ENCODE measurements at regions not wholly inside any gene's neighbourhood (a gene's known extent, or its start where the extent isn't known, plus 50 kb on each side); places are given as distances from the start of the nearest gene placed in this dataset.
"Not testable (repeated sequence)": the region's sequence is repeated elsewhere in the genome, so short reads cannot be mapped to it uniquely, and the experiment has no call there.

DNA sequence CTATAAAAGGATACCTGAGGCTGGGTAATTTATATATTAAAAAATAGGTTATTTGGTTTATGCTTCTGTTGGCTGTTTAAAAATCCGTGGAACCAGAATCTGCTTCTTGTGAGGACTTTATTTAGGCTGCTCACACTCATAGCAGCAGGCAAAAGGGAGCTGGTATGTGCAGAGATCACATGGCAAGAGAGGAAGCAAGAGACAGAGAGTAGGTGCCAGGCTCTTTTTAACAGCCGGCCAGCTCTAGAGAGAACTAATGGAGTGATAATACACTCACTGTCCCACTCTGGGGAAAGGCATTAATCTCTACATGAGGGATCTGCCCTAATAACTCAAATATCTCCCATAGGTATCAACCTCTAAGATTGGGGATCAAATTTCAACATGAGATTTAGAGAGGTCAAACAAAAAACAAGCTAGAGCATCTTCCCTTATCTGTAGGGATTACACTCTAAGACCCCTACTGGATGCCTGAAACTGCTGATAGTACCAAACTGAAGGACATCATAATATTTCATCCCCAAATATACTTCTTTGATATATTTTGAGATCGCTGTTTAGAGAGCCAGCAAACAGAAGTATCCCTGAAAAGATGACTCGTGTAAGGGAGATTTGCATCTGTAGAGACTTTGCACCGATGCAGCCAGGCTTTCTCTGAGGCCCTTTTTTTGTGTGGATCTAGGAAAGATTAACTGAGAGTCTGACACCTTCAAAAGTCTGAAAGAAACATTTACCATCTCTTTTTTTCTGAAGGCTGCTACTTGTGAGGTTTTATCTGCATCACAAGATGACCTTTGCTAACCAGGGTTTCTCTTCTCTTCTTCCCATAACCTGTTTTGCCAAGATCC lies 717.0 kb upstream of the MBL2 start:
- Histone ChIP-seq H3K9me3 (ENCODE audit: control insufficient read depth in 2 of 2, low read length in 2 of 2) (peaks cover under 1 to 2% of the 10 kb centered on the region in 2 donors), H3K4me1 (ENCODE audit: control insufficient read depth, insufficient read depth, low read length) (no peaks in the 10 kb centered on the region), H3K4me3 (ENCODE audit: low read length in 2 of 2) (no peak overlapping the region), H3K27ac (ENCODE audit: low read length) (no peak overlapping the region), H3K27me3 (ENCODE audit: control insufficient read depth in 1 of 2, insufficient read depth in 2 of 2, low read length in 2 of 2) (no peaks in the 10 kb centered on the region), H3K36me3 (ENCODE audit: control insufficient read depth in 2 of 2, insufficient read depth in 2 of 2, low read length in 2 of 2) (no peaks in the 10 kb centered on the region), H3K9ac (ENCODE audit: low read length in 2 of 2) (no peak overlapping the region)

DNA sequence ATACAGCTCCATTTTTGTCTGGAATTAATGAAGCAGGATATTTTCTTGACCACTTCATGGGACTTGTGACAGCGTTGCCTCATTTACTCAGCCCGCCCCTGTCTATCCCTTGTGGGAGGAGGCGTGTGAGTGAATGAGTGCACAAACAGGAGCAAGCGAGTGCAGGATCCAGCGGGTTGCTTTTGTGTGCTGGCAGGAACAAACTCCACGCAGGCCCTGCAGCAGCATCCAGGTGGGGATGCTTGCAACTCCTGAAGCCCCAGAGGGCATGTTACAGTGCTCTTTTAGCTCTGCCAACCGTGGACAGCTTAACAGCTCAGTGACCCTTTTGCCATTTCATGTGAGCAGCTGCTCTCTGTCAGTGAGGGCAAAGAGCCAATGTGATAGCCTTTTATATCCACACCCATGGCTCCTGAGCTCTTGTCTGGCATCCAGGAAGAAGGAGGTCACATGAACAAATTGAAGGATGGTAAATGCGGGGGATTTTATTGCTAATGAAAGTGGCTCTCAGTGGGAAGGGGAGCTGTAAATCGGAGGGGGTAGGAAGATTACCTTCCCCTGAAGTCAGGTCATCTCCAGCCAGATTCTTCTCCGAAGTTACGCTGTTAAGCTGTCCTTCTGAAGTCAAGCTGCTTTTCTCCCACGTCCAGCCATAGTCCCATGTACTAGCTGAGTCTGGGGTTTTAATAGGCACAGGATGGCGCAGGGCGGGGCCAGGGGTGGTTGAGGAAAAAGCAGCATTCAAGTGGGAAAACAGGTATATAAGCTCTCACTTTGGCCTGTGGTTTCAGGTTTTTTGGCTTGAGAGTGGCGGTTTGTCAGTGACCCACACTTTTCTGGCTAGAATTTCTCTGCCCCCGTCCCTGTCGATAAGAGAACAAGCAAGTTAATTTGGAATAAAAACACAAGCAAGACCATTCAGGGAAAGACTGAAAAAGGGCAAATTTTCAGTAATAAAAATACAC lies 714.7 kb upstream of the MBL2 start:
- Histone ChIP-seq H3K4me3 (ENCODE audit: low read length in 2 of 2) (no peak overlapping the region), H3K9ac (ENCODE audit: low read length in 2 of 2) (no peak overlapping the region), H3K27ac (ENCODE audit: low read length) (no peak overlapping the region), H3K9me3 (ENCODE audit: control insufficient read depth in 2 of 2, low read length in 2 of 2) (peaks cover 2 to 3% of the 10 kb centered on the region in 2 donors), H3K4me1 (ENCODE audit: control insufficient read depth, insufficient read depth, low read length) (no peaks in the 10 kb centered on the region), H3K36me3 (ENCODE audit: control insufficient read depth in 2 of 2, insufficient read depth in 2 of 2, low read length in 2 of 2) (no peaks in the 10 kb centered on the region), H3K27me3 (ENCODE audit: control insufficient read depth in 1 of 2, insufficient read depth in 2 of 2, low read length in 2 of 2) (no peaks in the 10 kb centered on the region)

- H3K4me1 ChIP-seq (ENCODE audit: control insufficient read depth, insufficient read depth, low read length); H3K4me3 ChIP-seq (ENCODE audit: low read length in 2 of 2); H3K27ac ChIP-seq (ENCODE audit: low read length); H3K36me3 ChIP-seq (ENCODE audit: control insufficient read depth in 2 of 2, insufficient read depth in 2 of 2, low read length in 2 of 2); H3K9me3 ChIP-seq (ENCODE audit: control insufficient read depth in 2 of 2, low read length in 2 of 2); H3K9ac ChIP-seq (ENCODE audit: low read length in 2 of 2); H3K27me3 ChIP-seq (ENCODE audit: control insufficient read depth in 1 of 2, insufficient read depth in 2 of 2, low read length in 2 of 2): not testable (repeated sequence)
Observed at GRCh38 chr10:53485422-53485821, 712.8 kb upstream of the MBL2 start.

DNA sequence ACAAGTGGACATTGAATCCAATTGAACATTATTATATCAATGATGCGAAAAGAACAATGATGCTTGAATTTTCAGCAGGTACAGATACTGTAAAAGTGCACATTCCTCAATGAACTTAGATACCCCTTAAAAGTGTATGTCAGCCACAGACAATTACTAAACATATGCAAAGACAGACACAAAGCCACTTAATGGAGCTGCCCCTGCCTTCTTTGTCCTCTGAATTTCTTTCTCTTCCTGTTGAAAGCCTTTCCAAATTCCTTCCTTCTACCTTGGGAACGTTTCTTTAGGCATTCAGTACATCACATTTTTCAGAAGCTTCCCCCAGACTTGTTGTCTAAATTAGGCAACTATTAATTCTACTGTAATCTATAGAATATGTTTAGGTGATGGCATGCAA lies 706.8 kb upstream of the MBL2 start:
- H3K27ac ChIP-seq (ENCODE audit: low read length): no peak overlapping the region
- H3K4me1 ChIP-seq (ENCODE audit: control insufficient read depth, insufficient read depth, low read length): no peaks in the 10 kb centered on the region
- no peak overlapping the region for H3K9ac ChIP-seq (ENCODE audit: low read length in 2 of 2)

DNA sequence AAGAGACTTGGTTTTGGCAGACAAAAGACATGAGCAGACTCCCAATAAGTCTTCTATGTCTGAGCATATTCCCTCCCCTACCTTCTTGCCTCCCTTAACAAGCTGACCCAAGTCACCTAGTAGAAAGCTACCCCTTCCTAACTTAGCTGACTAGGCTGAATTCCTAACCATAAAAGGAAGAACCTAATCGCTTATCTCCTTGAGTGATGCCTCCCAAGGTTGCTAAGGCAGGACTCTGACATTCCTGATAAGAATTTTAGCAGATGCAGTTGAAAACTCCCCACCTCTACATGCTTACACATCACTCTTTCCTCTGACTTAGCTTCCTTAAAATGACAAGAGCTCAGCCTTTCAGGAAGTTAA lies 704.7 kb upstream of the MBL2 start:
- Histone ChIP-seq H3K9me3 (ENCODE audit: control insufficient read depth in 2 of 2, low read length in 2 of 2) (no peaks in the 10 kb centered on the region), H3K36me3 (ENCODE audit: control insufficient read depth in 2 of 2, insufficient read depth in 2 of 2, low read length in 2 of 2) (no peaks in the 10 kb centered on the region), H3K27me3 (ENCODE audit: control insufficient read depth in 1 of 2, insufficient read depth in 2 of 2, low read length in 2 of 2) (no peaks in the 10 kb centered on the region), H3K4me1 (ENCODE audit: control insufficient read depth, insufficient read depth, low read length) (no peaks in the 10 kb centered on the region), H3K27ac (ENCODE audit: low read length) (no peak overlapping the region), H3K4me3 (ENCODE audit: low read length in 2 of 2) (no peak overlapping the region), H3K9ac (ENCODE audit: low read length in 2 of 2) (no peak overlapping the region)

More for the DNA sequence above, 706.8 kb upstream of the MBL2 start:
- Histone ChIP-seq H3K27me3 (ENCODE audit: control insufficient read depth in 1 of 2, insufficient read depth in 2 of 2, low read length in 2 of 2) (no peaks in the 10 kb centered on the region), H3K36me3 (ENCODE audit: control insufficient read depth in 2 of 2, insufficient read depth in 2 of 2, low read length in 2 of 2) (no peaks in the 10 kb centered on the region), H3K9me3 (ENCODE audit: control insufficient read depth in 2 of 2, low read length in 2 of 2) (peaks cover 0 to under 1% of the 10 kb centered on the region in 2 donors), H3K4me3 (ENCODE audit: low read length in 2 of 2) (no peak overlapping the region)

GRCh38 chr10:53476650-53477312 lies 704.2 kb upstream of the MBL2 start:
- Histone ChIP-seq H3K9me3 (ENCODE audit: control insufficient read depth in 2 of 2, low read length in 2 of 2) (no peaks in the 10 kb centered on the region), H3K9ac (ENCODE audit: low read length in 2 of 2) (no peak overlapping the region), H3K27ac (ENCODE audit: low read length) (no peak overlapping the region), H3K4me1 (ENCODE audit: control insufficient read depth, insufficient read depth, low read length) (no peaks in the 10 kb centered on the region), H3K36me3 (ENCODE audit: control insufficient read depth in 2 of 2, insufficient read depth in 2 of 2, low read length in 2 of 2) (no peaks in the 10 kb centered on the region), H3K4me3 (ENCODE audit: low read length in 2 of 2) (no peak overlapping the region), H3K27me3 (ENCODE audit: control insufficient read depth in 1 of 2, insufficient read depth in 2 of 2, low read length in 2 of 2) (no peaks in the 10 kb centered on the region)

DNA sequence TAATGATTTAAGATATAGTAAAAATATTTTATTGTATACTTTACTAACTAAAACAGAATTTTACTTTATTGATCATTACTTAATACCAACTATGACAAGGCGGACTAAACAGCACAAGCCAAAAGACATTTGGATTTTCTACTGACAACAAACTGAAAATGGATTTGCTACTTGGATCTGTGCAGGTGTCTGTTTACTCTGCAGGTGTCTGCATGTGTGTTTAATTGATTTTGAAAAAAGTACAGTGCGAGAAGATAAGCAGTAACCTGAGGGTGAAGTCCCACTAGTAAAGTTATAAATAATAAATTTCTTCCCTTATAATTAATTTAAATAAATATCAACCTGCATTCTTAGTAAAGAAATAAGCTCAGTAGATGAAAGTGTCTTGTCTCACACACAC lies 696.8 kb upstream of the MBL2 start:
- H3K9ac ChIP-seq (ENCODE audit: low read length in 2 of 2): no peak overlapping the region
- H3K4me1 ChIP-seq (ENCODE audit: control insufficient read depth, insufficient read depth, low read length): no peaks in the 10 kb centered on the region
- no peak overlapping the region for H3K27ac ChIP-seq (ENCODE audit: low read length)
- no peaks in the 10 kb centered on the region for H3K36me3 ChIP-seq (ENCODE audit: control insufficient read depth in 2 of 2, insufficient read depth in 2 of 2, low read length in 2 of 2)
- H3K4me3 ChIP-seq (ENCODE audit: low read length in 2 of 2): no peak overlapping the region
- H3K27me3 ChIP-seq (ENCODE audit: control insufficient read depth in 1 of 2, insufficient read depth in 2 of 2, low read length in 2 of 2): no peaks in the 10 kb centered on the region
- no peaks in the 10 kb centered on the region for H3K9me3 ChIP-seq (ENCODE audit: control insufficient read depth in 2 of 2, low read length in 2 of 2)

- Histone ChIP-seq H3K9ac (ENCODE audit: low read length in 2 of 2) (no peak overlapping the region), H3K36me3 (ENCODE audit: control insufficient read depth in 2 of 2, insufficient read depth in 2 of 2, low read length in 2 of 2) (no peaks in the 10 kb centered on the region), H3K4me3 (ENCODE audit: low read length in 2 of 2) (no peak overlapping the region), H3K9me3 (ENCODE audit: control insufficient read depth in 2 of 2, low read length in 2 of 2) (no peaks in the 10 kb centered on the region), H3K4me1 (ENCODE audit: control insufficient read depth, insufficient read depth, low read length) (no peaks in the 10 kb centered on the region), H3K27ac (ENCODE audit: low read length) (no peak overlapping the region), H3K27me3 (ENCODE audit: control insufficient read depth in 1 of 2, insufficient read depth in 2 of 2, low read length in 2 of 2) (no peaks in the 10 kb centered on the region)
Observed at GRCh38 chr10:53463539-53463938, 691.0 kb upstream of the MBL2 start.

GRCh38 chr10:53458007-53458406 lies 685.4 kb upstream of the MBL2 start:
- H3K9me3 ChIP-seq (ENCODE audit: control insufficient read depth in 2 of 2, low read length in 2 of 2): no peaks in the 10 kb centered on the region
- no peak overlapping the region for H3K9ac ChIP-seq (ENCODE audit: low read length in 2 of 2)
- no peak overlapping the region for H3K27ac ChIP-seq (ENCODE audit: low read length)
- H3K4me3 ChIP-seq (ENCODE audit: low read length in 2 of 2): no peak overlapping the region
- H3K36me3 ChIP-seq (ENCODE audit: control insufficient read depth in 2 of 2, insufficient read depth in 2 of 2, low read length in 2 of 2): no peaks in the 10 kb centered on the region
- no peaks in the 10 kb centered on the region for H3K4me1 ChIP-seq (ENCODE audit: control insufficient read depth, insufficient read depth, low read length)
- H3K27me3 ChIP-seq (ENCODE audit: control insufficient read depth in 1 of 2, insufficient read depth in 2 of 2, low read length in 2 of 2): no peaks in the 10 kb centered on the region

- no peak overlapping the region for H3K4me3 ChIP-seq (ENCODE audit: low read length in 2 of 2)
- H3K27me3 ChIP-seq (ENCODE audit: control insufficient read depth in 1 of 2, insufficient read depth in 2 of 2, low read length in 2 of 2): no peaks in the 10 kb centered on the region
- no peaks in the 10 kb centered on the region for H3K4me1 ChIP-seq (ENCODE audit: control insufficient read depth, insufficient read depth, low read length)
- no peaks in the 10 kb centered on the region for H3K9me3 ChIP-seq (ENCODE audit: control insufficient read depth in 2 of 2, low read length in 2 of 2)
- no peaks in the 10 kb centered on the region for H3K36me3 ChIP-seq (ENCODE audit: control insufficient read depth in 2 of 2, insufficient read depth in 2 of 2, low read length in 2 of 2)
- no peak overlapping the region for H3K9ac ChIP-seq (ENCODE audit: low read length in 2 of 2)
- H3K27ac ChIP-seq (ENCODE audit: low read length): no peak overlapping the region
Observed at GRCh38 chr10:53453196-53453595, 680.6 kb upstream of the MBL2 start.

All from stomach smooth muscle (tissue), 2 donors.